Heart right ventricle (tissue), 16 donors: ENCODE measurements at regions not wholly inside any gene's neighbourhood (a gene's known extent, or its start where the extent isn't known, plus 50 kb on each side); places are given as distances from the start of the nearest gene placed in this dataset.

Experiments used
- ATAC-seq, 8 donors: fragments of 200-7000 bp; cut with Tn5 transposase; one replicate each; pipeline ENCODE4 v1.9.1; 2020; ENCODE audit warnings: mild to moderate bottlenecking in 8 of 8, moderate library complexity in 8 of 8, moderate number of reproducible peaks in 1 of 8
- DNase-seq, 2 donors: peaks; one replicate each; pipeline ENCODE4 v3.0.0-alpha.2; 2020
- H3K27ac ChIP-seq, 10 donors: fragments of 200-600 bp; sonication (generic) in 2 of 10; one replicate each; pipeline versions ENCODE4 v1.5.0 to v1.8.0; 2020 to 2022; ENCODE audit warnings: mild to moderate bottlenecking in 3 of 10
- H3K27me3 ChIP-seq, 7 donors: fragments of 200-600 bp; one replicate each; pipeline ENCODE4 v1.8.0; 2021 to 2022; ENCODE audit warnings: mild to moderate bottlenecking in 2 of 7
- H3K36me3 ChIP-seq, 9 donors: fragments of 200-600 bp; sonication (generic) in 1 of 9; one replicate each; pipeline versions ENCODE4 v1.5.0 to v1.8.0; 2020 to 2022; ENCODE audit warnings: mild to moderate bottlenecking in 2 of 9
- H3K4me1 ChIP-seq, 9 donors: fragments of 200-600 bp; sonication (generic) in 1 of 9; one replicate each; pipeline versions ENCODE4 v1.5.0 to v1.8.0; 2020 to 2022; ENCODE audit warnings: mild to moderate bottlenecking in 4 of 9
- H3K4me3 ChIP-seq, 10 donors: fragments of 200-600 bp; sonication (generic) in 2 of 10; one replicate each; pipeline versions ENCODE4 v1.5.0 to v1.8.0; 2020 to 2022; ENCODE audit warnings: mild to moderate bottlenecking in 7 of 10, moderate library complexity in 2 of 10
- H3K9me3 ChIP-seq, 11 donors: fragments of 200-600 bp in 10 of 11; sonication (generic) in 2 of 11; one replicate each; pipeline versions ENCODE4 v1.5.0 to v1.8.0; 2013 to 2022; ENCODE audit warnings: mild to moderate bottlenecking in 2 of 11, control low read depth in 1 of 11, moderate library complexity in 1 of 11
- WGBS, 2 donors: extraction: QIAGEN DNeasy Blood & Tissue Kit; methylation state at CpG; one replicate each; pipeline ENCODE4 v1.1.7; 2013; ENCODE audit warnings: inconsistent platforms in 1 of 2; 5-methylcytosine and 5-hydroxymethylcytosine counted together
- intact Hi-C, 10 donors: fragments of 100-400 bp; cut with DNase I; formaldehyde crosslinking; loops; one replicate each; pipeline versions ENCODE4 v1.11.1 to v1.14.2; 2022
- TF ChIP-seq, protein P1 (sequence below), 9 donors: fragments of 200-600 bp; sonication (generic) in 2 of 9; IDR thresholded peaks; one replicate each; pipeline versions ENCODE4 v1.5.0 to v1.8.0; 2021 to 2022; ENCODE audit warnings: antibody characterized with exemption in 9 of 9, mild to moderate bottlenecking in 5 of 9, moderate library complexity in 1 of 9
- donor health status: Arrhythmogenic right ventricular cardiomyopathy.
- donor health status: ischemic (EF 13 %, LVEDD 7.1; RV severe dilation, severe dysfunction).
- donor health status: healthy with polysubstance abuse.
- donor health status: DM: no; HTN: yes; CAD: no.
- donor health status: DM: no; HTN: no; CAD: no.
- donor health status: ischemic (EF 25% LVEDD 6.9; RV normal size, moderate dysfunction).
- donor health status: ischemic (EF 25% LVEDD 5.7; RV mildly dilated, moderate dysfunction).
- donor health status: healthy.
- donor health status: DM: yes; HTN: yes; CAD: no.
- donor health status: Ischemic cardiomyopathy.
- donor health status: ischemic (EF 35%, LVEDD 5.7; RV mildly dilated, moderate dysfunction).
- donor health status: nonischemic (EF 11% LVEDD 7.7; RV severe dilation, severe dysfunction).
- donor health status: DM: yes; HTN: yes; CAD: no.
- donor health status: PGD.
- donor health status: ischemic (EF 29% LVEDD 5.4; RV normal size, mild dysfunction).
- donor health status: nonischemic (EF 23%, LVEDD 6.1; RV moderate dilation, normal function).

DNA sequence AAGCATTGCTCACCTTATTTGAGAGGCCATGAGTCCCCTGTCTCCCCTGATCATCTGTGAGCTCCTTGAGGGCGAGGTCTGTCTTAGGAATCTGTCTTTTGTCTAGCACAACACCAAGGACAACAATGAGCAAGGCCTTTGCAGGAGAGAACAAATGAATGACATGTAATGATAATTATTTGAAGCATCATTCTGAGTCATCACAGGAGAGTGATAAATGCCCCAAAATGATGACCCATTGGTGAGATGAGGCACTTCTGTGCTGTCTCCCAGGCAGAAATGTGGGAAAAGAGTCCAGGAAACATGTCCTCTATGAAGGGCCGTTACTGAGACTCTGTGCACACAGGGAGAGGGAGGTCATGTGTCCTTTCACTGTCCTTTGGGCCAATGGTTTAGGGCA lies 105.2 kb upstream of the LRFN2 start:
- TF ChIP-seq, protein P1, sequence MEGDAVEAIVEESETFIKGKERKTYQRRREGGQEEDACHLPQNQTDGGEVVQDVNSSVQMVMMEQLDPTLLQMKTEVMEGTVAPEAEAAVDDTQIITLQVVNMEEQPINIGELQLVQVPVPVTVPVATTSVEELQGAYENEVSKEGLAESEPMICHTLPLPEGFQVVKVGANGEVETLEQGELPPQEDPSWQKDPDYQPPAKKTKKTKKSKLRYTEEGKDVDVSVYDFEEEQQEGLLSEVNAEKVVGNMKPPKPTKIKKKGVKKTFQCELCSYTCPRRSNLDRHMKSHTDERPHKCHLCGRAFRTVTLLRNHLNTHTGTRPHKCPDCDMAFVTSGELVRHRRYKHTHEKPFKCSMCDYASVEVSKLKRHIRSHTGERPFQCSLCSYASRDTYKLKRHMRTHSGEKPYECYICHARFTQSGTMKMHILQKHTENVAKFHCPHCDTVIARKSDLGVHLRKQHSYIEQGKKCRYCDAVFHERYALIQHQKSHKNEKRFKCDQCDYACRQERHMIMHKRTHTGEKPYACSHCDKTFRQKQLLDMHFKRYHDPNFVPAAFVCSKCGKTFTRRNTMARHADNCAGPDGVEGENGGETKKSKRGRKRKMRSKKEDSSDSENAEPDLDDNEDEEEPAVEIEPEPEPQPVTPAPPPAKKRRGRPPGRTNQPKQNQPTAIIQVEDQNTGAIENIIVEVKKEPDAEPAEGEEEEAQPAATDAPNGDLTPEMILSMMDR (IDR thresholded peaks at IDR 0.05), result no peak
- Histone ChIP-seq H3K4me3 (no peak overlapping the region), H3K4me1 (peaks cover 0 to 7% (median 0%) of the 10 kb centered on the region in 9 donors), H3K27me3 (peaks cover 0 to 3% (median 0%) of the 10 kb centered on the region in 7 donors), H3K27ac (no peak overlapping the region), H3K36me3 (no peaks in the 10 kb centered on the region), H3K9me3 (no peaks in the 10 kb centered on the region)
- 85 to 87% methylated on average over 2 of the region's 2 CpGs for WGBS, 2 donors
- intact Hi-C loops, result no loop called here
- DNase-seq (no peak), ATAC-seq (no peak)

DNA sequence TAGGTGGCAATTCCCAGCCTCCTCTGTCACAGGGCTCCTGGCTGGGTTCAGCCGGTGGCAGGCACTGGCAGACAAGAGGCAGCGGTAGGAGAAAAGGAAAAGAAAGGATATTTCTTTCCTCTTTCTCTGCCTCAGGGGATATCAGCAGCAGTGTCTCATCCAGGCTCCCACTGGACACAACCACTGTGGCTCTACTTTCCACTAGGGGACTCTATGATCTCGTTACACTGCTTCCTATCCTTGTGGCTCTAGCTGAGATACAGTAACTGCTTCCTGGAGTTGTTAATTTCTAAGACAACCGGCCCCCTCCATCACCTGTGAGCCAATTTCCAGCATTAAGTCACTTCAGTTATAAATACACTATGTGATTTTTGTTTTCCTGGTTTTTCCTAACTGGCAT lies 102.0 kb upstream of the LRFN2 start:
- TF ChIP-seq, protein P1 (IDR thresholded peaks at IDR 0.05), result peak in 1 of 9 donors; percentile 22
- WGBS, 2 donors, result 37 to 61% methylated on average over 4 of the region's 4 CpGs
- peaks cover 0 to 25% (median 0%) of the 10 kb centered on the region in 7 donors for H3K27me3 ChIP-seq
- DNase-seq, result no peak
- H3K4me3 ChIP-seq, result no peak overlapping the region
- no peak overlapping the region for H3K27ac ChIP-seq
- intact Hi-C loops, result no loop called here
- H3K4me1 ChIP-seq, result peaks cover 0 to 7% (median 0%) of the 10 kb centered on the region in 9 donors
- peak in 1 of 8 donors; percentile 9 for ATAC-seq
- H3K36me3 ChIP-seq, result no peaks in the 10 kb centered on the region
- peaks cover 0 to 16% (median 7%) of the 10 kb centered on the region in 11 donors for H3K9me3 ChIP-seq

DNA sequence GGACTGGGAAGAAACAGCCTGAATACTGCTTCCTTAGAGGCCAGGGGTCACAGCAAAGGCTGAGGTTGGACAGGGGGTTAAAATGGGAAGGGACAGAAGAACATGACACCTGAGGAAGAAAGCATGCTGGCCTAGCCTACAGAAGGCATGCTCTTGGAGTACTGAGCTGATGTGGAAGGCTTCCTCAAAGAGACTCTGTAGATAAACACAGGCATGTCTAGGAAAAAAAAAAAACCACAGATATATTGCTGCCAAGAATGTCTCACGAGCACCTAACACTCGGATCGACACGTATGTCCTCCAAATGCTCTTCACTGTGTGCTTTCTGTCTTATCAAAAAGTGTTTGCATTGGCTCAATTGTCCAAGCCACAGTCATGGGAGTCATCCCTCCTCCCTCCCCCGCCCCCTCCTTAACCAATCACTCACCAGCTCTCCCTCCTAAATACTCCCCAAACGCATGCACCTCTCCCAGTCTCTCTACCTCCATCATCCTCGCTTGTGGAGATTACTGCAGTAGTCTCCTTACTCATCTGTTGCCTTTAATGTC lies 101.1 kb upstream of the LRFN2 start:
- Histone ChIP-seq H3K9me3 (peaks cover 0 to 18% (median 7%) of the 10 kb centered on the region in 11 donors), H3K27ac (no peak overlapping the region), H3K27me3 (peaks cover 0 to 25% (median 0%) of the 10 kb centered on the region in 7 donors), H3K4me1 (peaks cover 0 to 7% (median 0%) of the 10 kb centered on the region in 9 donors), H3K36me3 (no peaks in the 10 kb centered on the region), H3K4me3 (no peak overlapping the region)
- ATAC-seq (peak in 6 of 8 donors; percentile 21 to 72 (median 48)), DNase-seq (no peak)
- TF ChIP-seq, protein P1 (IDR thresholded peaks at IDR 0.05), result no peak
- 28 to 35% methylated on average over 7 of the region's 7 CpGs for WGBS, 2 donors
- intact Hi-C loops, result no loop called here

DNA sequence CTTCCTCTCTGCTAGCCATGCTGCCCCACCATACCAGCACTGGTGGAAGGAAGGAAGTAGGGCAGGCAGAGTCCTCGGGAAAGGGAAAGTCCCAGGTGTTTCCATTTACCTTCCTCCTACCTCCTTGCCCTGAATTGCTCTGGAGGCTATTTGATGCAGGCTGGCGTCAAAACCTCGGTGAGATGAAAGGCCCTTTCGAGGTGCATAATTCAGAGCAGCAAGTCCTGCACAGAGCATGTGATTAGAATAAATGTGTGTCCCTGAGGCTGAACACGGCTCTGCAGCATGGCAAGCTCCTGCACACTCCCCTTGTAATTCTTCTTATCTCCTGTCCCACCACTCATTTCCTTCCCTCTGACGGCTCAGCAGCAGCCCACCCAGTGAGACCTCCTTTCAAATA lies 98.7 kb upstream of the LRFN2 start:
- TF ChIP-seq, protein P1 (IDR thresholded peaks at IDR 0.05), result no peak
- intact Hi-C loops, result no loop called here
- Histone ChIP-seq H3K4me1 (peaks cover 0 to 7% (median 0%) of the 10 kb centered on the region in 9 donors), H3K27ac (no peak overlapping the region), H3K27me3 (peaks cover 0 to 25% (median 0%) of the 10 kb centered on the region in 7 donors), H3K36me3 (no peaks in the 10 kb centered on the region), H3K4me3 (no peak overlapping the region), H3K9me3 (peaks cover 0 to 18% (median 7%) of the 10 kb centered on the region in 11 donors)
- no peak for ATAC-seq
- no peak for DNase-seq
- 39 to 46% methylated on average over 6 of the region's 6 CpGs for WGBS, 2 donors
